ENCODE measurements at regions not wholly inside any gene's neighbourhood (a gene's known extent, or its start where the extent isn't known, plus 50 kb on each side); places are given as distances from the start of the nearest gene placed in this dataset.
A peak's percentile ranks its signal among the peaks of the same experiment; 100 is the strongest.

GRCh38 chr4:33067221-33067620, 2347.1 kb downstream of the PCDH7 start:
- TF ChIP-seq, protein P1, sequence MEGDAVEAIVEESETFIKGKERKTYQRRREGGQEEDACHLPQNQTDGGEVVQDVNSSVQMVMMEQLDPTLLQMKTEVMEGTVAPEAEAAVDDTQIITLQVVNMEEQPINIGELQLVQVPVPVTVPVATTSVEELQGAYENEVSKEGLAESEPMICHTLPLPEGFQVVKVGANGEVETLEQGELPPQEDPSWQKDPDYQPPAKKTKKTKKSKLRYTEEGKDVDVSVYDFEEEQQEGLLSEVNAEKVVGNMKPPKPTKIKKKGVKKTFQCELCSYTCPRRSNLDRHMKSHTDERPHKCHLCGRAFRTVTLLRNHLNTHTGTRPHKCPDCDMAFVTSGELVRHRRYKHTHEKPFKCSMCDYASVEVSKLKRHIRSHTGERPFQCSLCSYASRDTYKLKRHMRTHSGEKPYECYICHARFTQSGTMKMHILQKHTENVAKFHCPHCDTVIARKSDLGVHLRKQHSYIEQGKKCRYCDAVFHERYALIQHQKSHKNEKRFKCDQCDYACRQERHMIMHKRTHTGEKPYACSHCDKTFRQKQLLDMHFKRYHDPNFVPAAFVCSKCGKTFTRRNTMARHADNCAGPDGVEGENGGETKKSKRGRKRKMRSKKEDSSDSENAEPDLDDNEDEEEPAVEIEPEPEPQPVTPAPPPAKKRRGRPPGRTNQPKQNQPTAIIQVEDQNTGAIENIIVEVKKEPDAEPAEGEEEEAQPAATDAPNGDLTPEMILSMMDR (IDR thresholded peaks at IDR 0.05; ENCODE audit: low read depth, low read length, missing control alignments): no peak
- peak; percentile 32 for DNase-seq (ENCODE audit: extremely low read depth, low read depth)

DNA sequence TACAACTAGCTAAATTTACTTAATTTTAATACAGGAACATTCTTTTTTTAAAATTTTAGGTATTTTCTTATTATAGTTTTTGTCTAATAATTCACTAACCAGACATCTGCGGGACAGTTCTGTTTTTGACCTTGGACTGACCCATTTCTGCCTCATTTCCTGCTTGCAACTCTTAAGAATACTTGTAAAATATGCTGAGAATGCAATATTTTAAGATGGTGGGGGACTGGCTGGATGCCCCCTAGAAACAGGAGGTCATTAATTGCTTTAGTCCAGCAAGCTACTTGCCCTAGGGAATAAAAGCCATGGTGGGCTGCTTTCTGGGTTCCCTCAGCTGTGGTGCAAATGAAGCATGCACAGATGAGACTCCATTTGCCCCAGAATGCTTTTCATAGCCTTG, 2348.4 kb downstream of the PCDH7 start:
- H3K4me3 ChIP-seq (replicated peaks; ENCODE audit: low read depth, low read length): no peak overlapping the region
- DNase-seq (ENCODE audit: extremely low read depth, low read depth): no peak
- TF ChIP-seq, protein P1 (IDR thresholded peaks at IDR 0.05; ENCODE audit: low read depth, low read length, missing control alignments): no peak

More at GRCh38 chr4:33067221-33067620, 2347.1 kb downstream of the PCDH7 start:
- no peak overlapping the region for H3K4me3 ChIP-seq (replicated peaks; ENCODE audit: low read depth, low read length)

DNA sequence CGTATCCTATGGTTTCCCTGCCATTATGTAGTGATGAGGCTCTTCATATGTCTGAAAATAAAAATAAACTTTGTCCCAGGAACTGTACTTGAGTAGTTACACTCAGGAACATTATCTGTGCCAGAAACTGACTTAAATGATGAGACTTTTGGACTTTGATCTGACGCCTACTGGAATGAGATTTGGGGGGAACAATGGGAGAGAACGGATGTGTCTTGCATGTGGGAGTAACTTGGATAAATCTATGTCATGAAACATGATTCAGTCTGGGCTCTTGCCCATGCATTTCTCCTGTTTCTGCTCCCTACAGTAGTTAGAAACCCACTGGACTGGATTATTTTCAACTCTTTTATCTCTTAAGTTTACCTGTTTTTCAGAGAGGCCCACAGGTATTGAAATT, 2351.4 kb downstream of the PCDH7 start:
- DNase-seq (ENCODE audit: extremely low read depth, low read depth): no peak
- TF ChIP-seq, protein P1 (IDR thresholded peaks at IDR 0.05; ENCODE audit: low read depth, low read length, missing control alignments): no peak
- no peak overlapping the region for H3K4me3 ChIP-seq (replicated peaks; ENCODE audit: low read depth, low read length)

GRCh38 chr4:33072298-33073089, 2352.3 kb downstream of the PCDH7 start:
- TF ChIP-seq, protein P1 (IDR thresholded peaks at IDR 0.05; ENCODE audit: low read depth, low read length, missing control alignments): no peak
- no peak for DNase-seq (ENCODE audit: extremely low read depth, low read depth)

GRCh38 chr4:33073811-33074210, 2353.6 kb downstream of the PCDH7 start:
- TF ChIP-seq, protein P1 (IDR thresholded peaks at IDR 0.05; ENCODE audit: low read depth, low read length, missing control alignments): no peak
- DNase-seq (ENCODE audit: extremely low read depth, low read depth): no peak
- no peak overlapping the region for H3K4me3 ChIP-seq (replicated peaks; ENCODE audit: low read depth, low read length)

More at GRCh38 chr4:33072298-33073089, 2352.3 kb downstream of the PCDH7 start:
- no peak overlapping the region for H3K4me3 ChIP-seq (replicated peaks; ENCODE audit: low read depth, low read length)

DNA sequence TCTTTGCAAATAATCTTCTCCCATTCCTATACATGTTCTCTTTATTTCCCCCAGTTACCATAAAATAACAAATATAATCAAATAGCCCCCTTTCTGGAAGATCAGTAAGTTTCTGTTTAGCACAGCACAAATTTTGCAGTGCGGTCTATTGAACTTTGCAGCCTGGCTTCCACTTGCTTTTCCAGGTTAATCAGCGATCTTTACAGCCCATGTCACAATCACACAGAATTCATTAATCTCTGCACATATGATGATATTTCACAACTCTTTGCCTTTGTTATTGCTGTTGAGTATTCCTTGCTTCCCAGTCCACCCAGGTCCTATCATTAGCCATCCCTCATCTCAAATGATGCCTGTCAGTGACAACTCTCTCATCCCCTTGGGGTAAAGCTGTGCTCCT, 2358.0 kb downstream of the PCDH7 start:
- TF ChIP-seq, protein P1 (IDR thresholded peaks at IDR 0.05; ENCODE audit: low read depth, low read length, missing control alignments): no peak
- H3K4me3 ChIP-seq (replicated peaks; ENCODE audit: low read depth, low read length): no peak overlapping the region
- DNase-seq (ENCODE audit: extremely low read depth, low read depth): no peak

Data from HFF-Myc (cell line).